ENCODE measurements at regions not wholly inside any gene's neighbourhood (a gene's known extent, or its start where the extent isn't known, plus 50 kb on each side); places are given as distances from the start of the nearest gene placed in this dataset.

GRCh38 chr3:152037953-152038352 lies 164.5 kb downstream of the SUCNR1 start:
- TF ChIP-seq JUN (CRISPR knock-in tag; IDR thresholded peaks at IDR 0.05), result no peak
- TF ChIP-seq NFYB (CRISPR knock-in tag; conservative IDR thresholded peaks at IDR 0.05; ENCODE audit: low read depth), result no peak
- TF ChIP-seq SMAD3 (CRISPR knock-in tag; IDR thresholded peaks at IDR 0.05; ENCODE audit: borderline replicate concordance), result no peak
- TF ChIP-seq CTCF (IDR thresholded peaks at IDR 0.05), result no peak
- TF ChIP-seq FOXJ3 (CRISPR knock-in tag; IDR thresholded peaks at IDR 0.05; ENCODE audit: borderline replicate concordance), result no peak
- no peak for TF ChIP-seq ATF3 (CRISPR knock-in tag; conservative IDR thresholded peaks at IDR 0.05)
- TF ChIP-seq CREB1 (CRISPR knock-in tag; IDR thresholded peaks at IDR 0.05), result no peak
- no peak for TF ChIP-seq ZNF121 (CRISPR knock-in tag; IDR thresholded peaks at IDR 0.05)
- no peak for TF ChIP-seq PREB (CRISPR knock-in tag; IDR thresholded peaks at IDR 0.05; ENCODE audit: borderline replicate concordance)
- TF ChIP-seq ZNF232 (CRISPR knock-in tag; IDR thresholded peaks at IDR 0.05), result no peak
- TF ChIP-seq, protein P1, sequence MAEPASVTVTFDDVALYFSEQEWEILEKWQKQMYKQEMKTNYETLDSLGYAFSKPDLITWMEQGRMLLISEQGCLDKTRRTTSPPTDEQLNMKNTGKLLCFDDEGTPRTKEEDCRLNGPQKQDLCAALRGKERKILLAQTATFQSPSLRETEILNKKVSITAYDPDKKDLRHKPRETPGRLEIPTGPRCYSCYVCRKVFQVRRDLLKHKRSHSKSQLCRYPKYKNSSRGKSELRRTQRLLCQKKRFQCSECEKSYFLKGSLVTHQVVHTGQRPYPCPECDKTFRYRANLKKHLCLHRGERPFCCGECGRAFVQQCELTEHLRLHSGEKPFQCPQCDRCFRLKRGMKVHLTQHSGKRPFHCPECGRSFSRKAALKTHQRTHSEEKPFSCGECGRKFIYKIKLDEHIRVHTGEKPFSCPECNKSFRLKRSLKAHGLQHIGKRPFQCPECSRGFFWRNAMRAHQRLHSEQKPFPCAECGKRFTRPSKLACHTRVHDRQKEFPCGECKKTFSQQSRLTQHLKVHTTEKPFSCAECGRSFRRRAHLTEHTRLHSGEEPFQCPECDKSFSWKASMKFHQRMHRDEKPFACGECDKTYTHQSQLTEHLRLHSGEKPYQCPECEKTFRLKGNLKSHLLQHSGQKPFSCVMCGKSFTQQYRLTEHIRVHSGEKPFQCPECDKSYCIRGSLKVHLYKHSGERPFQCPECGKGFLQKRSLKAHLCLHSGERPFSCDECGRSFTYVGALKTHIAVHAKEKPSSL (CRISPR knock-in tag; conservative IDR thresholded peaks at IDR 0.05), result no peak
- no peak for TF ChIP-seq SOX15 (CRISPR knock-in tag; IDR thresholded peaks at IDR 0.05)
- TF ChIP-seq ZNF138 (CRISPR knock-in tag; conservative IDR thresholded peaks at IDR 0.05), result no peak
